Stimulated activated naive CD8-positive, alpha-beta T cell treated with anti-CD3 and anti-CD28 coated beads, Interleukin-15, amount 100 ng/mL, for 72 hours (primary cell): ENCODE measurements at regions not wholly inside any gene's neighbourhood (a gene's known extent, or its start where the extent isn't known, plus 50 kb on each side); places are given as distances from the start of the nearest gene placed in this dataset.
"Not testable (repeated sequence)": the region's sequence is repeated elsewhere in the genome, so short reads cannot be mapped to it uniquely, and the experiment has no call there.

ENCODE experiments used
- ATAC-seq: fragments of 150-1000 bp; cut with Tn5 transposase; 2 replicates; pipeline ENCODE4 v1.10.0; 2021; ENCODE audit warnings: mild to moderate bottlenecking, moderate library complexity
- DNase-seq, 2 donors: peaks; one replicate each; pipeline ENCODE4 v3.0.0; 2021 to 2022
- H3K27ac Mint-ChIP-seq, 2 donors: one replicate each; pipeline ENCODE4 v1.8.0; 2022; ENCODE audit warnings: mild to moderate bottlenecking in 2 of 2, mixed read lengths in 2 of 2, moderate library complexity in 2 of 2
- H3K27me3 Mint-ChIP-seq: one replicate; pipeline ENCODE4 v1.8.0; 2022; ENCODE audit warnings: mixed read lengths
- H3K4me1 Mint-ChIP-seq: one replicate; pipeline ENCODE4 v1.8.0; 2022; ENCODE audit warnings: mild to moderate bottlenecking, mixed read lengths
- H3K4me3 Mint-ChIP-seq, 2 donors: one replicate each; pipeline ENCODE4 v1.8.0; 2022; ENCODE audit warnings: mild to moderate bottlenecking in 2 of 2, mixed read lengths in 2 of 2, moderate library complexity in 1 of 2
- H3K9me3 Mint-ChIP-seq, 2 donors: one replicate each; pipeline ENCODE4 v1.8.0; 2022; ENCODE audit warnings: mixed read lengths in 2 of 2

DNA sequence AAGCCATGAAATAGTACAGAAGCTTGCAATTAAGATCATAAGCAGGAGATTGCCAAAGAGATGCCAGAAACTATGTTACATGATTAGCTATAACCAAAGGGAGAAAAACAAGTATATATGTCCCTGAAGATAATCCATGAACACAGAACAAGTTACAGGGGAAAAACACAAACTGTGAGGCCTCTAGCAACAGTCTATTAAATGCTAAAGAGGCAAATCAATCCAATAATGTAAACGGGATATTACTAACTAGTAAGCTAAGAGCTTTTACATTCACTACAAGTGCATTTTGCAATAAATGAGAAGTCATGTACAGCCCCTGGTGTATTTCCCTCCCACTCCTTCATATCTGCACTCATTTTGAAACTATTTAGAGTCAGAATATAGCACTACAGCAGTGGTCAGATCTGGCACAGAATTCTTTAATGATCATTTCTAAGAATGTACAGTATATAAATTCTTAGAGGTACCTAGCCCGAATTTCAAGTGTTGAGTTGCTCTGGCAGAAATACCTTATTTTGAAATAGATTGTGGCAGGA is 449.8 kb upstream of the SMIM31 start:
- no peak for DNase-seq
- Mint-ChIP-seq H3K4me1 (no peaks in the 10 kb centered on the region), H3K4me3 (no peak overlapping the region), H3K27me3 (no peaks in the 10 kb centered on the region), H3K9me3 (peaks cover 0 to 5% of the 10 kb centered on the region in 2 donors), H3K27ac (no peak overlapping the region)
- no peak for ATAC-seq

DNA sequence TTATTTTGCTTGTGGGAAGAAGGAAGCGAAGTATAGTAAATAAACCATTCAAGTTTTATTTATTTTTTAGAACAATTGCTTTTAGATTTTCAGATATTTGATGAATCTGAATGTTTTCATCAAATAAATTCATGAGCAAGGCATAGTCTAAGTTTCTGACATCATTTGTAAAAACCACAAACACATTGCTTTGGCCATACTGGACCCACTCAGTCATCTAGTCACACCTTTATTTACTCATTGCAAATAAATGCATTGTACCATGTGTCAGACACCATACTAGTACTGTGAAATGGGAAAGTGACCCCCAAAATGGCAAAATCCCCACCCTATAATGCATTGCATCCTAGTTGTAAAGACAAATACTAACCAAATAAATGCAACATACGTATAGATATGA is 449.1 kb upstream of the SMIM31 start:
- no peaks in the 10 kb centered on the region for H3K27me3 Mint-ChIP-seq
- no peak overlapping the region for H3K27ac Mint-ChIP-seq
- no peak overlapping the region for H3K4me3 Mint-ChIP-seq
- no peaks in the 10 kb centered on the region for H3K4me1 Mint-ChIP-seq
- peaks cover 0 to 5% of the 10 kb centered on the region in 2 donors for H3K9me3 Mint-ChIP-seq
- DNase-seq (no peak), ATAC-seq (no peak)

GRCh38 chr4:164307262-164307661 is 446.7 kb upstream of the SMIM31 start:
- ATAC-seq: no peak
- H3K9me3 Mint-ChIP-seq: no peaks in the 10 kb centered on the region
- no peaks in the 10 kb centered on the region for H3K4me1 Mint-ChIP-seq
- H3K4me3 Mint-ChIP-seq: no peak overlapping the region
- H3K27ac Mint-ChIP-seq: no peak overlapping the region
- H3K27me3 Mint-ChIP-seq: no peaks in the 10 kb centered on the region
- no peak for DNase-seq

- Mint-ChIP-seq H3K9me3 (peaks cover 0 to 4% of the 10 kb centered on the region in 2 donors), H3K4me3 (no peak overlapping the region), H3K27ac (no peak overlapping the region), H3K27me3 (no peaks in the 10 kb centered on the region), H3K4me1 (no peaks in the 10 kb centered on the region)
- DNase-seq (no peak), ATAC-seq (no peak)
Observed at GRCh38 chr4:164312671-164313070, 441.3 kb upstream of the SMIM31 start.

GRCh38 chr4:164313853-164314252 is 440.1 kb upstream of the SMIM31 start:
- ATAC-seq (no peak), DNase-seq (no peak)
- H3K4me3 Mint-ChIP-seq: no peak overlapping the region
- H3K9me3 Mint-ChIP-seq: peaks cover 0 to 4% of the 10 kb centered on the region in 2 donors
- no peaks in the 10 kb centered on the region for H3K4me1 Mint-ChIP-seq
- no peaks in the 10 kb centered on the region for H3K27me3 Mint-ChIP-seq
- peak overlapping the region in 1 of 2 donors; percentile 1 for H3K27ac Mint-ChIP-seq

DNA sequence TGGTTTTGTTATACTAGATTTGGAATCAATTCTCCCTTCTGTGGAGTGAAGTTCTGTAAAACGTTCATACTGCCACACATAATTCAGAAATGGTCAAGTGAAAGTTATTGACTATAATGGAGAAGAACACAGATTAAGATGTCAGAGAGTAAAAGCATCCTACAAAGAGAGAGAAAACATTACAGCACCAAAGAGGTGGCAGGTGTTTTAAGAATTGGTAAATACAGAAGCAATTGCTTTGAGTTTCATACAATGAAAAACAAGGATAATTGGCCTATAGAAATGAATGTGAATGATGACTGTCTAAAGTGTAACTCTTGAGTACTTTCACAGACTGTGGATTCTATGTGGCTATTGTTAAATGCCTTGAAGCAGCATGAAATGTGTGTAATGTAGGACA is 435.6 kb upstream of the SMIM31 start:
- Mint-ChIP-seq H3K27ac (no peak overlapping the region), H3K4me1 (no peaks in the 10 kb centered on the region), H3K9me3 (peaks cover 0 to 4% of the 10 kb centered on the region in 2 donors), H3K27me3 (no peaks in the 10 kb centered on the region), H3K4me3 (no peak overlapping the region)
- DNase-seq: no peak
- ATAC-seq: no peak

- Mint-ChIP-seq H3K27me3 (no peaks in the 10 kb centered on the region), H3K4me1 (no peaks in the 10 kb centered on the region), H3K27ac (no peak overlapping the region), H3K9me3 (no peaks in the 10 kb centered on the region), H3K4me3 (no peak overlapping the region)
- no peak for DNase-seq
- ATAC-seq: no peak
Observed at GRCh38 chr4:164319688-164320087, 434.2 kb upstream of the SMIM31 start.

- no peaks in the 10 kb centered on the region for H3K4me1 Mint-ChIP-seq
- H3K4me3 Mint-ChIP-seq: no peak overlapping the region
- H3K27ac Mint-ChIP-seq: no peak overlapping the region
- DNase-seq (no peak), ATAC-seq (no peak)
- no peaks in the 10 kb centered on the region for H3K9me3 Mint-ChIP-seq
- no peaks in the 10 kb centered on the region for H3K27me3 Mint-ChIP-seq
Observed at GRCh38 chr4:164320847-164321246, 433.1 kb upstream of the SMIM31 start.

GRCh38 chr4:164326056-164326455 is 427.9 kb upstream of the SMIM31 start:
- DNase-seq: no peak
- no peaks in the 10 kb centered on the region for H3K4me1 Mint-ChIP-seq
- no peaks in the 10 kb centered on the region for H3K27me3 Mint-ChIP-seq

DNA sequence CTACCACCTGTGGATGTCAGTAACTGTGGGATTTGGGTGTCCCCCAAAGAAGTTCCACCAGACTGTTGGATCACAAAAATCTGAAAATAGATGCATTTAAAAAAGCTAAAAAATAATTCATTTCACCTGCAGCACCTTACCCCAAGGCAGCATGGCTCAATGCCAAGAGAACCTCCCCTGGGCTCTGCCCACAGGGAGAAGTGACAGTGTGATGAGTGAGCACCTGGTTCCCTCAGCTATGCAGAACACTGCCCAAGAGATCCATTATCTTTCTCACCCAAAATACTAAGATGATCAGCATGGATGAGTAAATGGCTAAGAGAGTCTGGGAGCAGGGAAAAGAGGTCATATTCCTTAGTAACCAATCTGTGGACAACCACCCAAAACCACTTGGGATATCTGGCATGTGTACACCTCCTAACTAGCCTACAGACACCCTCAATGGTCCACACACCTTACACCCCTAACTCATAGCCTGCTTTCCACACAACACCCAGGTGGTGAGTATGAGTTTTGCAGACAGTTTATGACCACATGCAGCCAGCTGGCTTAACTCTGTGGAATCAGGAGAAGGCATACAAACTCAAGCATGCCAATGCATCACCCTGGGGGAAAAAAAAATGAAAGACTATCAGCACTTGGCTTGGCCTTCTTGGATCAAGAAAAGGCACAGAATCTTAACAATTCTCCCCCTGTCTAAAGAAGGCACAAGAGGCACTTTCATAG is 416.5 kb upstream of the SMIM31 start:
- H3K4me1 Mint-ChIP-seq: no peaks in the 10 kb centered on the region
- H3K9me3 Mint-ChIP-seq: peaks cover 0 to 4% of the 10 kb centered on the region in 2 donors
- no peak overlapping the region for H3K27ac Mint-ChIP-seq
- DNase-seq (no peak), ATAC-seq (no peak)
- H3K4me3 Mint-ChIP-seq: no peak overlapping the region
- H3K27me3 Mint-ChIP-seq: no peaks in the 10 kb centered on the region

More at GRCh38 chr4:164326056-164326455, 427.9 kb upstream of the SMIM31 start:
- no peak overlapping the region for H3K27ac Mint-ChIP-seq
- no peak for ATAC-seq
- H3K9me3 Mint-ChIP-seq: no peaks in the 10 kb centered on the region
- no peak overlapping the region for H3K4me3 Mint-ChIP-seq

- H3K27me3 Mint-ChIP-seq: no peaks in the 10 kb centered on the region
- no peaks in the 10 kb centered on the region for H3K9me3 Mint-ChIP-seq
- no peak for ATAC-seq
- no peak overlapping the region for H3K4me3 Mint-ChIP-seq
- no peak overlapping the region for H3K27ac Mint-ChIP-seq
- H3K4me1 Mint-ChIP-seq: no peaks in the 10 kb centered on the region
- no peak for DNase-seq
Observed at GRCh38 chr4:164343472-164343976, 410.4 kb upstream of the SMIM31 start.

- DNase-seq: no peak
- Mint-ChIP-seq H3K27ac (no peak overlapping the region), H3K9me3 (no peaks in the 10 kb centered on the region), H3K27me3 (no peaks in the 10 kb centered on the region), H3K4me3 (no peak overlapping the region), H3K4me1 (no peaks in the 10 kb centered on the region)
- ATAC-seq: no peak
Observed at GRCh38 chr4:164345756-164346155, 408.2 kb upstream of the SMIM31 start.

- ATAC-seq (no peak), DNase-seq (no peak)
- H3K4me3 Mint-ChIP-seq: no peak overlapping the region
- H3K9me3 Mint-ChIP-seq: no peaks in the 10 kb centered on the region
- no peaks in the 10 kb centered on the region for H3K4me1 Mint-ChIP-seq
- no peak overlapping the region for H3K27ac Mint-ChIP-seq
- H3K27me3 Mint-ChIP-seq: no peaks in the 10 kb centered on the region
Observed at GRCh38 chr4:164350061-164350460, 403.9 kb upstream of the SMIM31 start.

GRCh38 chr4:164350716-164351115 is 403.2 kb upstream of the SMIM31 start:
- not testable (repeated sequence) for H3K27ac Mint-ChIP-seq, H3K4me1 Mint-ChIP-seq, ATAC-seq, H3K27me3 Mint-ChIP-seq, DNase-seq, H3K9me3 Mint-ChIP-seq, H3K4me3 Mint-ChIP-seq

DNA sequence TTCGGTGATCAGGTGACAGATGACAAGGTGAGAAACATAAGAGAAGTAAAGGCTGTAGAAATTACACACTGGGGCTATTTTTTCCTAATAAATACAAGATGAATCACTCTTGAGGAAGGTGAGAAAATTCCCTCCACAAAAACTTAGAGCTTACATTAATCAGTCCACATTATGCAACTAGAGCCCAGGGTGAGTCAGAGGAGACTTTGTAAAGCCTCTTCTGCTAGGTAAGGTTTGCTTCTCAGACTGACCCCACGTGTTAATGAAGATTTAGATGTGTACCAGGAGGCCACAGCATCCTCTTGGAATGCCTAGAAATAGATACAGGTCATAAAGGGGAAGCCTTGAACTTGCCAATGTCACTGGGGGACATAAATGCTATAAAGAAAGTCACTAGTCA is 396.0 kb upstream of the SMIM31 start:
- no peak for ATAC-seq
- Mint-ChIP-seq H3K27me3 (no peaks in the 10 kb centered on the region), H3K4me3 (no peak overlapping the region)

GRCh38 chr4:164358400-164358799 is 395.5 kb upstream of the SMIM31 start:
- no peaks in the 10 kb centered on the region for H3K27me3 Mint-ChIP-seq
- ATAC-seq: no peak

More for the DNA sequence above, 396.0 kb upstream of the SMIM31 start:
- Mint-ChIP-seq H3K4me1 (no peaks in the 10 kb centered on the region), H3K9me3 (no peaks in the 10 kb centered on the region), H3K27ac (no peak overlapping the region)
- no peak for DNase-seq

GRCh38 chr4:164359881-164360280 is 394.1 kb upstream of the SMIM31 start:
- no peak for ATAC-seq
- no peaks in the 10 kb centered on the region for H3K9me3 Mint-ChIP-seq
- DNase-seq: no peak
- H3K27me3 Mint-ChIP-seq: no peaks in the 10 kb centered on the region
- H3K4me1 Mint-ChIP-seq: no peaks in the 10 kb centered on the region
- H3K27ac Mint-ChIP-seq: no peak overlapping the region
- no peak overlapping the region for H3K4me3 Mint-ChIP-seq

More at GRCh38 chr4:164358400-164358799, 395.5 kb upstream of the SMIM31 start:
- Mint-ChIP-seq H3K4me3 (no peak overlapping the region), H3K9me3 (no peaks in the 10 kb centered on the region), H3K4me1 (no peaks in the 10 kb centered on the region), H3K27ac (no peak overlapping the region)
- no peak for DNase-seq
